GM18498 (cell line): ENCODE measurements at regions not wholly inside any gene's neighbourhood (a gene's known extent, or its start where the extent isn't known, plus 50 kb on each side); places are given as distances from the start of the nearest gene placed in this dataset.

Experiments used
- ATAC-seq: cut with Tn5 transposase; IDR thresholded peaks from one replicate; pipeline ENCODE4 v1.9.1; 2021; ENCODE audit warnings: mild to moderate bottlenecking, moderate library complexity; ENCODE audit not compliant: unreplicated experiment

DNA sequence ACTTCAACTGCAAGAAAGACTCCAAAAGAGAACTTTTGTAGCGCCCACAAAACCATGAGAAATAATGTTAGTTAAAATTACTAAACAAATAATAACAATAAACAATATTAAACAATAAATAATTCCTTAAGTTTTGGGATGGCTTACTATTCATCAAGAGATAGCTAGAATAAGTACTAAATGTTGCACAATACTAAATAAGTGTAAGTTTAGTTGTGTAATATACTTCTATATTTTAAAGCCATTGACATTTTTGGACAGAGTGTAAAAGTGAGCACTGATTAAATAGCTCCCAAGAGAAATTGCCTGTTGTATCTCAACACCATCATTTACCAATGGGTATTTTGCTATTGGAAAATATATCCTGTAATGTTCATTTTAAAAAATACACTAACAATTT is 166.7 kb downstream of the ALG10 start:
- ATAC-seq, result no peak

DNA sequence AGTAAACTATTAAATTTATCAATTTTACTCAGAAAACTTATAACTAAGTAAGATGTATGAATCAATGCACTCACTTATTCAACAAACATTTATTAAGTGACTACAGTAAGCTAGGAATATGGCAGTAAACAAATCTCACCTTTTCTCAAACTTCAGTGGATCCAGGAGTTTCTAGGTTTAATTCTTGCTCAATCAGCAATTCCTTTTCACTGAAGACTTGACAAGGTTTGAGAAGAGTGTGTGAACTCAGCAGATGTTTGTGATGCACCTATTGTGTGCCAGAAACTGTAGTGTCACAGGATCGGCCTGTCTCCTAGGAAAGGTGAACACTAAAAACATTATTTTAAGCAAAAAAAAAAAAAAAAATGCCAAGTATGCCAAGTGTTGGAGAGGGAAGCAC is 167.8 kb downstream of the ALG10 start:
- ATAC-seq, result no peak

DNA sequence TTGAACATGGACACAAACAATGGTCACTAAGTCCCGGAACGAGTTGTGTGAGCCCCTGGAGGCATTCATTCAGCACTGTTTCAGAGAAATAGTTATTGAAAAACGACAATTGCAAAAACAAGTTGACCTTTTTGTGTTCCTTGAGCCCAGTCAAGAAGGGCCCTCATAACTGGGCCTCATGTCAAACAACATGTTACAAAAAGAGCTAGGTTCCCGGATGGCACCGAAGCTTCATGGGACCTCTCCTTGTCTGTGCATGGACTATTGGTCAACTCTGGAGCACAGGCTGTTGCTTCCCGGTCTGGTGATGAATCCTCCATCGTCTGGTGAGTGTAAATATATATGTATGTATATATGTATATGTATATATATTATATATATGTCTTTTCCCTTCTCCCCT is 176.6 kb downstream of the ALG10 start:
- ATAC-seq, result no peak

DNA sequence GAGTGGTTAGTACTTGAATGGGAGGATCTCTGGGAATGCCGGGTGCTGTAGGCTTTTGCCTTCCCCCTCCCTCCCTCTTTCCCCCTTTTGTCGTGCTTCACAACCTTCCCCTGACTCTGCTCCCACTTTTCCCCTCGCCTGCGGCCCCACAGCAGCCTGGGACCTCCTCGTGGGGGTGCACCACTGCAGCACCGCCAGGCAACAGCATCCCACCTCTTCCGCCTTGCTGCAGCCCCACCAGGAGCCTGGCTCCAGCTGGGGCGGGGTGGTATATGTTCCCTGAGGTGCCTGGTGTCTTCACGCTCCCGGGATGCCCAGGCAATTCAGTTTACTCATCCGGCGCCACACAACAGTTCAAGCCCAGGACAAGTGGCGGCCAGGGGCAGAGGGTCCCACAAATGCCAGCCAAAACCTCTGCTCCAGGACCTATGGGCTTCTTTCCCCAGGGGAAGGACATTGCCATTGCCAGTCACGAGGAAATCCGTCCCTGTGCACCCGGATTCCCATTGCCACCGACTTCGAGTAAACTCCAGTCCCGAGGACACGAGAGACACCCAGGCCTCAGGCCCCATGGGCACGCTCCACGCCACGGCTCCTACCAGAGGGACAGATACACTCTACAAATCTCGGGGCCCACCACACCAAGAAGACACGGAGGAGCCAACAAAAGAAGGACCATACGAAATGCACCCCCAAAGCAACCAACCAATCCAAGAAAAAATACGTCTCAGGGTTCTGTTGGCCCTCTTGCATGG is 181.7 kb downstream of the ALG10 start:
- no peak for ATAC-seq

DNA sequence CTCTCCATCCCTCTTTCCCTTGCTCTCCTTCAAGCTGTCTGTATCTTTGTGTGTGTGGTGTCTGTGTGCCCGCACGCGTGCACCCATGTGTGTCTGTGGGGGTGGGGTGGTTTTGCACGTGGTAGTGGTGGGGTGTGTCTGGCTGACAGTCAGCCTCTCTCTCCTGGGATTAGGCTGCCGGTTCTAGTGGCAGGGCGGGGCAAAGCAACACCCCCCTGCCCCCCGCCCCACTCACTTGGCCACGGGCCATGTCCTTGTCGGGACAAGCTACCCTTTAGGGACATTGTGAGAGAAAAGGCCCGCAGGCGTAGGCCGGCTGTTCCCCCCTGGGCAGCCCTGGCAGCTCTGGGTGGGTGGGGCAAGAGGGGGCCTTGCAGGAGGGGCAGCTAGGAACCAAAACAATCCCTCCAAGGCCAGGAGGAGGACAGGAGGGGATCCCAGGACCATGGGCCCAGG is 182.6 kb downstream of the ALG10 start:
- ATAC-seq, result no peak

DNA sequence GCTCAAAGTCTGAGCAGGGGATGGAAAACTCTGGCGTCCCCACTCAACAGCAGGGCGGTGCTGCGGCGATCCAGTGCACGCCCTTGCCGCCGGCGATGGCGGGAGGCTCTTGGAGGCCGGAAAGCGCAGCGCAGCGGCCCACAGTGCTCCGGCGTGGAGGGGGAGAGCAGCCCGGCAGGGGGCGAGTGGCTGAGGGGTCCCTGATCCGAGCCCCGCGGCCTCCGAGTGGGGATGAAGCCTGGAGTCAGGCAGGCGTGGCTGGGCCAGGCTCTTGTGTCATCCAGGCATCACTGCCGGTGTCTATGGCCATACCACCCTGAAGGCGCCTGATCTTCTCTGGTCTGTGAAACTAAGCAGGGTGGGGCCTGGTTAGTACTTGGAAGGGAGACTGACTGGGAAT is 183.1 kb downstream of the ALG10 start:
- ATAC-seq, result no peak

DNA sequence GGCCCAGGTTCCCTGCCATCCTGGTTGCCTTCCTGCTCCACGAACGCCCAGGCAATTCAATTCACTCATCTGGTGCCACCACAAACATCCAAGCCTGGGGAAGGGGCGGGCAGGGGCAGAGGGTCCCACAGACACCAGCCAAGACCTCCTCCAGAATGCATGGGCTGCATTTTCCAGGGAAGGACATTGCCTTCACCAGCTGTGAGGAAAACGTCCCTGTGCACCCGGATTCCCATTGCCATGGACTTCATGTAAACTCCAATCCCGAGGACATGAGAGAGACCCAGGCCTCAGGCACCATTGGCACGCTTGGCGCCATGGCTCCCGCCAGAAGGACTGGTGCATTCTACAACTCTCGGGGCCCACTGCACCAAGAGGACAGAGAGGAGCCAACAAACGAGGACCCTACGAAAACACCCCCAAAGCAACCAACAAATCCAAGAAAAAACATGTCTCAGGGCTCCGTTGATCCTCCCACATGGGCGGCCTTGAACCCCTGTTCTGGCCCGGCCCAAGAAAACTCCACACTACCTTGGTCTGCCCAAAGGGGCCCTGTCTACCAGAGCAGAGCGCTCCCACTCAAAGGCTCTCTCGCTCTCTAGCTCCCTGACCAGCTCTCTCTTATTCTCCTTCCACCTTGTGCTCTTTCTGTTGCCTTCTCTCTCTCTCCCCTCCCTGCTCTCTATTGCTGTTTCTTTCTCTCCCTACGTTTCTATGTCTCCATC is 183.9 kb downstream of the ALG10 start:
- no peak for ATAC-seq

DNA sequence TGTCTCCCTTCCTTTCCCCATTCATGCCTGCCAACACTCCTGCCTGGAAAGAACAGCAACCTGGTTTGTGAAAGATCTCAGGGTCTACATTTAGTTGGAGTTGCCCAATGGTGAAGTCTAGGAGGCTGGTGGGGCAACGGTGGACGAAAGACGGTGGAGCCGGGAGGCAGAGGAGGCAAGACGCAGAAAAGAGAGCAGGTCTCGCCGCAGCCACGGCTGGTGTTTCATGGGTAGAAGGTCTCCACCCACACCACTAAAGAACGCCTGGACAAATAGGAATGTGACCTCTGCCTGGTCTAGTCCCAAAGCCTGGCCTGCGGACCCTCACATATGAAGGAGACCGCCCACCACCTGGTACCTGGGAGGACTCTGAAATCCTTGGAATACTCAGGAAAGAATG is 185.6 kb downstream of the ALG10 start:
- no peak for ATAC-seq

DNA sequence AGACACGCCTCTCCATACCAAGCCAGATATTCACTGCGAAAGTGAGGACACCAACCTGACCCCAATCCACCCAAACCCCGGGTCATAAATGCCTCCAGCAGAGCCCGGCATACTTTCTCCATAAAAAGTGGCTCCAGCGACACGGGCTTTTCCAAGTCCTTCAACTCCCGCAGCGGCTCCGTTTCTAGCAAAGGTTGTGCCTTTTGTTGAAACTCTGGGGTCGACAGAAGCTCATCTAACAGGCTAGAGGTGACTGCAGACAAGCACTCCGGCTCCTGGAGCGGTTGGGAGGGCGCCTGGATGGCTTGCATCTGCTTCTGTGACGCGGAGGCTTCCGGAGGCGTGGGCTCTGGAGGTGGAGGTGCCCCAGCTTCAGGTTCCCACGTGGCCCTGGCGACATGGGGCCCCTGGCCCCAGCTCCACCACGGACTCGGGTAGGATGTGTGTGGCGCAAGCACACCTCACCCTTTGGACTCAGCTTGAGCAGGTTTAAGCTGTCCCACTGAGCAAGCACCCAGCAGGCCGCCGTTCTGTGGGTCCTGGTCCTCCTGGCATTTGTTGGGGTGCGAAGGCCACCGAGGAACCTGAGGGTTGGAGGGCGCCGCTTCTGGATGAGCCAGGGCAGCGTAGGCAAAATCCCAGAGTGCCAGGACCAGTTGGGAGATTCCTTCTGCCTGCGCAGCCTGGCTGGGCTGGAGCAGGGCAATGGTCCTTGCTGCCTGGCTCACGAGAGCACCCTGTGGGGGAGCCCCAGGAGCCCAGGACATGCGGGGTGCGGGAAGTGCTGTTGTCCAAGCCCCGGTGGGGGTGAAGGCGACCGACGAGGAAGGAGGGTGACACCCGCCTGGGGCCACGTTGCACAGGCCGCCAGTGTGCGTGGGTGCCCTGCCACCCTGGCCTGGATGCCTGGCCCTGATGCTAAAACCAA is 186.3 kb downstream of the ALG10 start:
- no peak for ATAC-seq

DNA sequence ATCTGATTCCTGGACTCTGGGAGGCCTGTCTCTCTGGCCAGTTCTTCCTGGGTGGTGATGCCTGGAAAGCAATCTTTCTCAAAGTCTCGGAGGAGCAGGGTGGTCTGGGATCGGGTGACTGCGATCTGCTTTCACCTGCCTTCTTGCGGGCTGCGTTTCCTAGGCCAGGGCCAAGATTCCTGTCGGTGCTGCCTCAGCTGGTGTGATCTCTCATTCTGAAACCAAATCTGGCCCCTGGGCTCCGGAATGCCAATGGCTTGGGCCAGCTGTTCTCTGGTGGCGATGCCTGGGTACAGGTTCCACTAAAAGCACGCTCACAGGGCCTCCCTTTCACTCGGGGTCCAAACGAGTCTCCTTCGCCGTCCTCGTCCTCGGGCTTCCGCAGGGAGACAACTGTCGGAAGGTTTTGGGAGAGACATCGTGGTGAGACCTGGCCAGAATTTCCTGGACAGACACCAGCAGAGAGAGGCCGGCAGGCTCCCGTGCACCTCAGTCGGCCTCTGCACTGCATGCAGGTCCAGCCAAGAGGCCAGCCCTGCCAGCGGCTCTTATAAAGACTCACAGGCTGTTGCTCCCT is 187.1 kb downstream of the ALG10 start:
- ATAC-seq, result no peak

DNA sequence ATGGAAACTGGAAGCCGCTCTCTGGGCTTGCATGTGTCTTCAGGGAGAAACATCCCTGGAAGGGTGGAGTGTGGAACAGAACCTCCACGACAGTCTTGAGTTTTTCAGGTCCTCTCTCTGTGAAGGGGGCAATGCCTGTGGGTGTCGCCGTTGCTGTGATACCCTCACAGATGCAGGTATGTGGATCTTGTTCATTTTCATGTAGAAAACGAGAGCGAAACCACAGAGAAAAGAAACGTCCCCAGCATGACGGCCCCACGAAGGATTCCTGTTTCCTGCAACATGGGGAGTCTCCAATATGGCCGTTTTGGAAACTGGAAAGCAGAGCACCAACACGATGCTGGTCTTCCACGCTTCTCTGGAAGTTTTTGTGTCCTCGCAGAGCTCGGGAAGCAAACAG is 187.9 kb downstream of the ALG10 start:
- no peak for ATAC-seq

DNA sequence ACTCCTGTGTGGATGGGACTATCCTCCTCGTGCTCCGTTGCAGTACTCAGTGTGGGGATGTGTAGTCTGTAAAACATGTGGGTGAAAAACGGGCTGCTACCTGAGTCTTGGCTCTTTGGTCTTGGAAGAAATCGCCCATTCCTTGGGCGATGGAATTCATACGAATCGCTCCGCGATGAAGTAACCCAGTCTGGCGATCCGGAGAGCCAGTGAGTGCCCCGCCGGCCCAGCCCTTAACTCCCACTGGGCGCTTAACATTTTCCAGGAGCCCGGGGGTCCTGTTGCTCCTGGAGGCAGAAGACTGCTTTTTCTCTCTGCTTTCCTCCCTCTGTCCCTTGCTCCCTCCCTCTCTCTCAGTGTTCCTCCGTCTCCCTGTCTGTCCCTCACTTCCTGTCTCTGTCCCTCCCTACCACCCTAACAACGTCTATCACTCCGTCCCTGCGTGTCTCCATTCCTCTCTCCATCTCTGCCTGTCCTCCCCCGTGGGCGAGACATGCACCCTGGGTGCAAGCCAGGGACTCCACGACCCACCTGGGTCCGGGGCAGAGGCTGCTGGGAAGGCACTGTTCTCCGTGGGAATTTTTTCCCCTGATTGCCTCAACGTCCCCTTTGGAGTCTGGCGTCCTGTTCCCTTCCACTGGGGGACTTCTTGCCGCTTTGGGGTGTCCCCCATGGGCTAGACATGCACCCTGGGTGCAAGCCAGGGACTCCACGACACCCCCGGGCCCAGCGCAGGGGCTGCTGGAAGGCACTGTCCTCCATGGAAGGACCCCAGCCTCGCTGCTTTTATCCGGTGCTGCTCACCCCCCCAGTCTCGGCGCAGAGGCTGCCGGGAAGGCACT is 188.6 kb downstream of the ALG10 start:
- ATAC-seq, result no peak

DNA sequence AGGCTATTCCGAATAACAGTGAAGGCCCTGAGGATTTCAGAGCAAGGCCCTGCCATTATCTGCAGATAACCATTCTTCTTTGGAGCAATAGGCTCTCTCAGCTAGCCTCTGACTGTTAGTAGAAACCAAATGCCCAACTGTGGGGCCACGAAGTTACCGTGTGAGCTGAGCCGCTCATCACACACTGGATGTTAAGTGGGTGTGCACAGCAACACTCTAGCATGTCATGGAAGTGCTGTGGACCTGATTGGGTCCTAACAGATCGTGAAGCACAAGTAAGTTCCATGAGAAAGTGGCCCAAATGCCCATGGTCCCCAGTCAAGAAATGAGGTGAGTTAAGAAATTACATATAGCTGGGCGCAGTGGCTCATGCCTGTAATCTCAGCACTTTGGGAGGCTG is 190.4 kb downstream of the ALG10 start:
- ATAC-seq, result no peak

DNA sequence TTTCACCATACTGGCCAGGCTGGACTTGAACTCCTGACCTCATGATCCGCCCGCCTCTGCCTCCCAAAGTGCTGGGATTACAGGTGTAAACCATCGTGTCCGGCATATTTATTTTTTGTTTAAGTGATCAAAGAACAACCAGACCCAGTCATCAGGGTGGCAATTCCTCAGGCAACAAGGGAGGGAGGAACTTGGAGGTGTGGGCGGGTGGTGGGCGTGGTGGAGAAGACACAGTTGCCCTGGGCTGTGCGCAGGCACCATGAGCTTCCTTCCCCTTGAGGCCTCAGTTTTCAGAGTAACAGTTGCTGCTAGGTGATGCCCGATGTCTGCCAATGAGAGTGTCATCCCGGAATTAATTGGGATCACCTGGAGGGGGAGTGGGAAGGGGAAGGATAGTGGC is 191.7 kb downstream of the ALG10 start:
- ATAC-seq, result no peak

DNA sequence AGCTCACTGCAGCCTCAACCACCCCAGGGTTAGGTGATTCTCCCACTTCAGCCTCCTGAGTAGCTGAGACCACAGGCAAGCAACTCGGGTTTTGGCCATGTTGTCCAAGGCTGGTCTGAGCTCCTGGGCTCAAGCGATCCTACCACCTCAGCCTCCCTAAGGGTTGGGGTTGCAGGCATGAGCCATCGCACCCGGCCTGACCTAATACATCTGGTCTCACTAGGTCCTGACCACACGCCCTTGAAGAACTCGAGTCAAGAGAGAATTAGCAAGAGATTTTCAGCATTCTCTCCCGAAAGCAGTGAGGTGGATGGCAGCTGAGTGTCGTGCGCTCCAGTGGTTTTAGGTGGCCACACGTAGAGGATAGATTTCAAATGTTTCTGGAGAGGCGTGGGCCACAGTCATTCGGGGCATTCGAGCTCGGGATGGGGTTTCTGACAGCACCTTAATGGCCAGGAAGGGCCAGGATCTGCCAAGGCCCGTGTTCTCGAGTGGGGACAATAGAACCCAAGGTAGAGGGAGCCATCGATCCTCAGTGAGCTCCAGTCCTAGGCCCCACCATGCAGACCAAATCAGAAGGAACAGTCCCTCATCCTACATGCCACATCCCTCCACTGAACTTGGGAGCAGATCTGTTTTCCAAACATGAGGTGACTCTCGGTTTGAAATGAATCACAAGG is 193.1 kb downstream of the ALG10 start:
- no peak for ATAC-seq

DNA sequence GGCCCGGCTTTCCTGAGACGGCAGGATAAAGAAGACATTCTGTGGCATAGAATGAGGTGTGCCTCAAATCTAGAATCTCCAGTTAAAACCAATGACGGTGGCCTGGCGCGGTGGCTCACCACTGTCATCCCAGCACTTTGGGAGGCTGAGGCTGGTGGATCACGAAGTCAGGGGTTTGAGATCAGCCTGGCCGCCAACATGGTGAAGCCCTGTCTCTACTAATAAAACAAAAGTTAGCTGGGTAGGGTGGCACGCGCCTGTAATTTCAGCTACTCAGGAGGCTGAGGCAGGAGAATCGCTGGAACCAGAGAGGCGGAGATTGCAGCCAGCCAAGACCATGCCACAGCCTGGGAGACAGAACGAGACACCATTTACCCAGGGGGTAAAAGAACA is 193.6 kb downstream of the ALG10 start:
- ATAC-seq, result no peak

DNA sequence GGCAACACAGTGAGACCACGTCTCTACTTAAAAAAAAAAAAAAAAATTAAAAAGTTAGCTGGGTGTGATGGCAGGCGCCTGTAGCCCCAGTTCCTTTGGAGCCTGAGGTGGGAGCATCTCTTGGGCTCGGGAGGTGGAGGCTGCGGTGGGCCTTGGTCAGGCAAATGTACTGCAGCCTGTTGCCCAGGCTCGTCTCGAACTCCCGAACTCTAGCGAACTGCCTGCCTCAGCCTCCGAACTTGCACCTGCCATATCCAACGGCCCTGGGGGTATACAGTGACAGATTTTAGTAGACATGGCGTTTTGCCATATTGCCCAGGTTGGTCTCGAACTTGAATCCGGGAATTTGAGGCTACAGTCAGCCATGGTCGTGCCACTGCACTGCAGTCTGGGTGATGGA is 195.4 kb downstream of the ALG10 start:
- ATAC-seq, result no peak

DNA sequence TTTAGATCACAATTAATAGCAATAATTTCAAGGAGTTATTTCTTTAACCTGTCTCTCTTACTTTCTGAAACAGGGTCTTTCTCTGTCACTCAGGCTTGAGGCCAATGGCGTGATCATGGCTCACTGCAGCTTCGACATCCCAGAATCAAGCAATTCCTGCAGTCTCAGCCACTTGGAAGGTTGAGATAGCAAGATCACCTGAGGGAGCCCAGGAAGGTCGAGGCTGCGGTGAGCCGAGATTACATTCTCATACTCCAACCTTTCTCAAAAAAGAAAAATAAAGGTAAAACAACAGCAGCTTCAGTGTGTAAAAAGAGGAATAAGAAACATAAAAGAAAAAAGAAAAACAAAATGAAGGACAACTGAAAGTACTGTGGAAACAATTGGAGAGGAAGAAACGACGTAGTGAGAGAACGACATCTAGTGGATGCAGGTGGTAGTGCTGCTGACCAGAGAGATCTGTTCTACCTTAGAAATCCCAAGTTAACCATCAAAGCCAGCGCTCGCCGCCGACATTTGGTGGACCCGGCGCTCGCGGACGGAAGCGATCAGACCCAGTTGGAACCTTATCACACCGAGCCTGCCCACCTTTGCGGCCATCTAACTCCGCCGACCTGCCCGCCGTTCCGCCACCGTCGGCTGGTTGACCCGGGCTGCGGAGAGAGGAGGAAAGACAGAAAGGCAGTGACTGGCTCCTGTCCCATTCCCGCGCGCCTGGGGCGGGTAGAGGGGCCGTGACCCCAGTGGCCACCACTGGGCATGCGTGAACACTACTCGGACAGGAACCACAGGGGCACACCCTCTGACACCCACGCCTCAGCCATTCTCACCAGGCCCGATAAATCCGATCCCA is 196.1 kb downstream of the ALG10 start:
- ATAC-seq, result peak; percentile 85
